ENCODE measurements at regions not wholly inside any gene's neighbourhood (a gene's known extent, or its start where the extent isn't known, plus 50 kb on each side); places are given as distances from the start of the nearest gene placed in this dataset.

DNA sequence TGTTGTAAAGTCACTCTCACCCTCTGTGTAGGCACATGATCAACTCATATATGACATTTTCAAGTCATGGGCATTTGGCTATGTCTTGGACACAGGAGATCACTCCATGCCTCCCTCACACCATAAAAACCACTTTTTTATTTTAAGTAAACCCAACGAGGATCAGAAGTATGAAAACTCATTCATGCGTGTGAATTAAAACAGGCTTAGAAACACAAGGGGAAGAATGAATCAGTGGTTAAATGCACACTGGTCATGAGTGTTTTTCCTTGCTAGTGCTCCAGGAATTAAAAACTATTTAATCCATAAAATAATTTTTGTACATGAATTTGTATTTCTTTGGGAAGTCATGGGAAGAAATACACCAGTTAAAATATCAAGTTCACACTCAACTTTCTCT lies 198.4 kb downstream of the GALC start (continued):
- TF ChIP-seq, protein P1, sequence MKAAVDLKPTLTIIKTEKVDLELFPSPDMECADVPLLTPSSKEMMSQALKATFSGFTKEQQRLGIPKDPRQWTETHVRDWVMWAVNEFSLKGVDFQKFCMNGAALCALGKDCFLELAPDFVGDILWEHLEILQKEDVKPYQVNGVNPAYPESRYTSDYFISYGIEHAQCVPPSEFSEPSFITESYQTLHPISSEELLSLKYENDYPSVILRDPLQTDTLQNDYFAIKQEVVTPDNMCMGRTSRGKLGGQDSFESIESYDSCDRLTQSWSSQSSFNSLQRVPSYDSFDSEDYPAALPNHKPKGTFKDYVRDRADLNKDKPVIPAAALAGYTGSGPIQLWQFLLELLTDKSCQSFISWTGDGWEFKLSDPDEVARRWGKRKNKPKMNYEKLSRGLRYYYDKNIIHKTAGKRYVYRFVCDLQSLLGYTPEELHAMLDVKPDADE (IDR thresholded peaks at IDR 0.05): no peak
- TF ChIP-seq EZH2 (IDR thresholded peaks at IDR 0.05; ENCODE audit: low read depth, unreplicated experiment): no peak

DNA sequence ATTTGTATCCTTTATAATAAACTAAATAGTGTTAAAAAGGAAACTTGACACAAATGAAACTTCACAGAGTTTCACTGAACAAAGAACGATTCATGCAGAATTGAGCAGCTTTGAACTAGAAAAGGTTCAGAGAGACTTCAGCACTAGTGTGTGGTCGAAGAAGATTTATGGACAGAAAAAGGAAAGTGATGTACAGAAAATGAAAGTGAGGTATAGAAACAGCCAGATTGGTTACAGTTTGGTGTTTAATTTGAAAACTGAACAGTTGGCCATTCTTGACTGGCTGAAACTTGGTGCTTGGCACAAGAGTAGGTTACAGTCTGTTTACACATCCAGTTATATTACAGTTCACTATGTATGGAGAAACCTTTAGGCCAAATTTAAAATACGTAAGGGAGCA lies 207.1 kb downstream of the GALC start:
- H3K4me1 Mint-ChIP-seq: no peaks in the 10 kb centered on the region
- ATAC-seq: no peak
- no peak overlapping the region for H3K4me3 Mint-ChIP-seq
- H4K20me1 ChIP-seq (replicated peaks; ENCODE audit: insufficient read depth): no peaks in the 10 kb centered on the region
- H3K27ac ChIP-seq (ENCODE audit: low read depth): no peak overlapping the region
- no peaks in the 10 kb centered on the region for H3K27me3 ChIP-seq (ENCODE audit: insufficient read depth)
- DNase-seq (ENCODE audit: low spot score): no peak
- H3K36me3 ChIP-seq (ENCODE audit: insufficient read depth): peaks cover 5% of the 10 kb centered on the region; the same call in 1 of the 2 replicates
- no peaks in the 10 kb centered on the region for H3K27me3 Mint-ChIP-seq (ENCODE audit: insufficient read depth, low read depth, poor library complexity)
- H3K36me3 Mint-ChIP-seq (ENCODE audit: low read depth): peaks cover 6% of the 10 kb centered on the region; the same call in 2 of the 3 replicates
- 0 out of 2 replicates have a peak, but pooled peaks cover 11% of the 10 kb centered on the region for H3K9me2 ChIP-seq (ENCODE audit: insufficient read depth)
- no peak overlapping the region for H3K4me3 ChIP-seq
- no peaks in the 10 kb centered on the region for H3K79me2 ChIP-seq (replicated peaks; ENCODE audit: insufficient read depth)
- no peak overlapping the region for H3K27ac Mint-ChIP-seq
- peaks cover 17% of the 10 kb centered on the region for H3K9me3 Mint-ChIP-seq
- no peaks in the 10 kb centered on the region for H3F3A ChIP-seq (replicated peaks; ENCODE audit: low read depth)
- H3K4me1 ChIP-seq (ENCODE audit: insufficient read depth): no peaks in the 10 kb centered on the region
- no peak overlapping the region for H2AFZ ChIP-seq
- H3K4me2 ChIP-seq: no peak overlapping the region
- TF ChIP-seq POLR2AphosphoS5 (IDR thresholded peaks at IDR 0.05; ENCODE audit: low read depth): no peak
- no peak for TF ChIP-seq EZH2 (IDR thresholded peaks at IDR 0.05; ENCODE audit: low read depth, unreplicated experiment)
- TF ChIP-seq, protein P2, sequence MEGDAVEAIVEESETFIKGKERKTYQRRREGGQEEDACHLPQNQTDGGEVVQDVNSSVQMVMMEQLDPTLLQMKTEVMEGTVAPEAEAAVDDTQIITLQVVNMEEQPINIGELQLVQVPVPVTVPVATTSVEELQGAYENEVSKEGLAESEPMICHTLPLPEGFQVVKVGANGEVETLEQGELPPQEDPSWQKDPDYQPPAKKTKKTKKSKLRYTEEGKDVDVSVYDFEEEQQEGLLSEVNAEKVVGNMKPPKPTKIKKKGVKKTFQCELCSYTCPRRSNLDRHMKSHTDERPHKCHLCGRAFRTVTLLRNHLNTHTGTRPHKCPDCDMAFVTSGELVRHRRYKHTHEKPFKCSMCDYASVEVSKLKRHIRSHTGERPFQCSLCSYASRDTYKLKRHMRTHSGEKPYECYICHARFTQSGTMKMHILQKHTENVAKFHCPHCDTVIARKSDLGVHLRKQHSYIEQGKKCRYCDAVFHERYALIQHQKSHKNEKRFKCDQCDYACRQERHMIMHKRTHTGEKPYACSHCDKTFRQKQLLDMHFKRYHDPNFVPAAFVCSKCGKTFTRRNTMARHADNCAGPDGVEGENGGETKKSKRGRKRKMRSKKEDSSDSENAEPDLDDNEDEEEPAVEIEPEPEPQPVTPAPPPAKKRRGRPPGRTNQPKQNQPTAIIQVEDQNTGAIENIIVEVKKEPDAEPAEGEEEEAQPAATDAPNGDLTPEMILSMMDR (conservative IDR thresholded peaks at IDR 0.05; ENCODE audit: low read depth in 2 of 2): no peak
- TF ChIP-seq NANOG (IDR thresholded peaks at IDR 0.05; ENCODE audit: borderline replicate concordance): no peak
- TF ChIP-seq JUNB (IDR thresholded peaks at IDR 0.05; ENCODE audit: unreplicated experiment): no peak
- TF ChIP-seq, protein P3, sequence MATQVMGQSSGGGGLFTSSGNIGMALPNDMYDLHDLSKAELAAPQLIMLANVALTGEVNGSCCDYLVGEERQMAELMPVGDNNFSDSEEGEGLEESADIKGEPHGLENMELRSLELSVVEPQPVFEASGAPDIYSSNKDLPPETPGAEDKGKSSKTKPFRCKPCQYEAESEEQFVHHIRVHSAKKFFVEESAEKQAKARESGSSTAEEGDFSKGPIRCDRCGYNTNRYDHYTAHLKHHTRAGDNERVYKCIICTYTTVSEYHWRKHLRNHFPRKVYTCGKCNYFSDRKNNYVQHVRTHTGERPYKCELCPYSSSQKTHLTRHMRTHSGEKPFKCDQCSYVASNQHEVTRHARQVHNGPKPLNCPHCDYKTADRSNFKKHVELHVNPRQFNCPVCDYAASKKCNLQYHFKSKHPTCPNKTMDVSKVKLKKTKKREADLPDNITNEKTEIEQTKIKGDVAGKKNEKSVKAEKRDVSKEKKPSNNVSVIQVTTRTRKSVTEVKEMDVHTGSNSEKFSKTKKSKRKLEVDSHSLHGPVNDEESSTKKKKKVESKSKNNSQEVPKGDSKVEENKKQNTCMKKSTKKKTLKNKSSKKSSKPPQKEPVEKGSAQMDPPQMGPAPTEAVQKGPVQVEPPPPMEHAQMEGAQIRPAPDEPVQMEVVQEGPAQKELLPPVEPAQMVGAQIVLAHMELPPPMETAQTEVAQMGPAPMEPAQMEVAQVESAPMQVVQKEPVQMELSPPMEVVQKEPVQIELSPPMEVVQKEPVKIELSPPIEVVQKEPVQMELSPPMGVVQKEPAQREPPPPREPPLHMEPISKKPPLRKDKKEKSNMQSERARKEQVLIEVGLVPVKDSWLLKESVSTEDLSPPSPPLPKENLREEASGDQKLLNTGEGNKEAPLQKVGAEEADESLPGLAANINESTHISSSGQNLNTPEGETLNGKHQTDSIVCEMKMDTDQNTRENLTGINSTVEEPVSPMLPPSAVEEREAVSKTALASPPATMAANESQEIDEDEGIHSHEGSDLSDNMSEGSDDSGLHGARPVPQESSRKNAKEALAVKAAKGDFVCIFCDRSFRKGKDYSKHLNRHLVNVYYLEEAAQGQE (IDR thresholded peaks at IDR 0.05; ENCODE audit: unreplicated experiment): no peak
- no peak for TF ChIP-seq ZNF114 (CRISPR knock-in tag; IDR thresholded peaks at IDR 0.05)
- TF ChIP-seq, protein P1 (IDR thresholded peaks at IDR 0.05): no peak
- no peak for TF ChIP-seq STAT1 (IDR thresholded peaks at IDR 0.05; ENCODE audit: unreplicated experiment)
- TF ChIP-seq CREB1 (CRISPR knock-in tag; IDR thresholded peaks at IDR 0.05; ENCODE audit: low read depth): no peak
- no peak for TF ChIP-seq EZH2phosphoT487 (IDR thresholded peaks at IDR 0.05; ENCODE audit: unreplicated experiment)
- TF ChIP-seq, protein P4, sequence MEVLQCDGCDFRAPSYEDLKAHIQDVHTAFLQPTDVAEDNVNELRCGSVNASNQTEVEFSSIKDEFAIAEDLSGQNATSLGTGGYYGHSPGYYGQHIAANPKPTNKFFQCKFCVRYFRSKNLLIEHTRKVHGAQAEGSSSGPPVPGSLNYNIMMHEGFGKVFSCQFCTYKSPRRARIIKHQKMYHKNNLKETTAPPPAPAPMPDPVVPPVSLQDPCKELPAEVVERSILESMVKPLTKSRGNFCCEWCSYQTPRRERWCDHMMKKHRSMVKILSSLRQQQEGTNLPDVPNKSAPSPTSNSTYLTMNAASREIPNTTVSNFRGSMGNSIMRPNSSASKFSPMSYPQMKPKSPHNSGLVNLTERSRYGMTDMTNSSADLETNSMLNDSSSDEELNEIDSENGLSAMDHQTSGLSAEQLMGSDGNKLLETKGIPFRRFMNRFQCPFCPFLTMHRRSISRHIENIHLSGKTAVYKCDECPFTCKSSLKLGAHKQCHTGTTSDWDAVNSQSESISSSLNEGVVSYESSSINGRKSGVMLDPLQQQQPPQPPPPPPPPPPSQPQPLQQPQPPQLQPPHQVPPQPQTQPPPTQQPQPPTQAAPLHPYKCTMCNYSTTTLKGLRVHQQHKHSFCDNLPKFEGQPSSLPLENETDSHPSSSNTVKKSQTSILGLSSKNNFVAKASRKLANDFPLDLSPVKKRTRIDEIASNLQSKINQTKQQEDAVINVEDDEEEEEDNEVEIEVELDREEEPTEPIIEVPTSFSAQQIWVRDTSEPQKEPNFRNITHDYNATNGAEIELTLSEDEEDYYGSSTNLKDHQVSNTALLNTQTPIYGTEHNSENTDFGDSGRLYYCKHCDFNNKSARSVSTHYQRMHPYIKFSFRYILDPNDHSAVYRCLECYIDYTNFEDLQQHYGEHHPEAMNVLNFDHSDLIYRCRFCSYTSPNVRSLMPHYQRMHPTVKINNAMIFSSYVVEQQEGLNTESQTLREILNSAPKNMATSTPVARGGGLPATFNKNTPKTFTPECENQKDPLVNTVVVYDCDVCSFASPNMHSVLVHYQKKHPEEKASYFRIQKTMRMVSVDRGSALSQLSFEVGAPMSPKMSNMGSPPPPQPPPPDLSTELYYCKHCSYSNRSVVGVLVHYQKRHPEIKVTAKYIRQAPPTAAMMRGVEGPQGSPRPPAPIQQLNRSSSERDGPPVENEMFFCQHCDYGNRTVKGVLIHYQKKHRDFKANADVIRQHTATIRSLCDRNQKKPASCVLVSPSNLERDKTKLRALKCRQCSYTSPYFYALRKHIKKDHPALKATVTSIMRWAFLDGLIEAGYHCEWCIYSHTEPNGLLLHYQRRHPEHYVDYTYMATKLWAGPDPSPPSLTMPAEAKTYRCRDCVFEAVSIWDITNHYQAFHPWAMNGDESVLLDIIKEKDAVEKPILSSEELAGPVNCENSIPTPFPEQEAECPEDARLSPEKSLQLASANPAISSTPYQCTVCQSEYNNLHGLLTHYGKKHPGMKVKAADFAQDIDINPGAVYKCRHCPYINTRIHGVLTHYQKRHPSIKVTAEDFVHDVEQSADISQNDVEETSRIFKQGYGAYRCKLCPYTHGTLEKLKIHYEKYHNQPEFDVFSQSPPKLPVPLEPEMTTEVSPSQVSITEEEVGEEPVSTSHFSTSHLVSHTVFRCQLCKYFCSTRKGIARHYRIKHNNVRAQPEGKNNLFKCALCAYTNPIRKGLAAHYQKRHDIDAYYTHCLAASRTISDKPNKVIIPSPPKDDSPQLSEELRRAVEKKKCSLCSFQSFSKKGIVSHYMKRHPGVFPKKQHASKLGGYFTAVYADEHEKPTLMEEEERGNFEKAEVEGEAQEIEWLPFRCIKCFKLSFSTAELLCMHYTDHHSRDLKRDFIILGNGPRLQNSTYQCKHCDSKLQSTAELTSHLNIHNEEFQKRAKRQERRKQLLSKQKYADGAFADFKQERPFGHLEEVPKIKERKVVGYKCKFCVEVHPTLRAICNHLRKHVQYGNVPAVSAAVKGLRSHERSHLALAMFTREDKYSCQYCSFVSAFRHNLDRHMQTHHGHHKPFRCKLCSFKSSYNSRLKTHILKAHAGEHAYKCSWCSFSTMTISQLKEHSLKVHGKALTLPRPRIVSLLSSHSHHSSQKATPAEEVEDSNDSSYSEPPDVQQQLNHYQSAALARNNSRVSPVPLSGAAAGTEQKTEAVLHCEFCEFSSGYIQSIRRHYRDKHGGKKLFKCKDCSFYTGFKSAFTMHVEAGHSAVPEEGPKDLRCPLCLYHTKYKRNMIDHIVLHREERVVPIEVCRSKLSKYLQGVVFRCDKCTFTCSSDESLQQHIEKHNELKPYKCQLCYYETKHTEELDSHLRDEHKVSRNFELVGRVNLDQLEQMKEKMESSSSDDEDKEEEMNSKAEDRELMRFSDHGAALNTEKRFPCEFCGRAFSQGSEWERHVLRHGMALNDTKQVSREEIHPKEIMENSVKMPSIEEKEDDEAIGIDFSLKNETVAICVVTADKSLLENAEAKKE (CRISPR knock-in tag; IDR thresholded peaks at IDR 0.05): no peak

All from GM23338 (cell line).